Activated gamma-delta T cell treated with Interleukin-2 at 50 U/mL for 16 hours (primary cell): ENCODE measurements at regions not wholly inside any gene's neighbourhood (a gene's known extent, or its start where the extent isn't known, plus 50 kb on each side); places are given as distances from the start of the nearest gene placed in this dataset.
"Not testable (repeated sequence)": the region's sequence is repeated elsewhere in the genome, so short reads cannot be mapped to it uniquely, and the experiment has no call there.

Experiments
- DNase-seq: peaks from one replicate; pipeline ENCODE4 v3.0.0-alpha.2; 2020

- no peak for DNase-seq
These were observed 330.3 kb downstream of the TSHZ3 start for GRCh38 chr19:31018936-31019335.

GRCh38 chr19:31015778-31016177 lies 333.5 kb downstream of the TSHZ3 start:
- DNase-seq: no peak

DNA sequence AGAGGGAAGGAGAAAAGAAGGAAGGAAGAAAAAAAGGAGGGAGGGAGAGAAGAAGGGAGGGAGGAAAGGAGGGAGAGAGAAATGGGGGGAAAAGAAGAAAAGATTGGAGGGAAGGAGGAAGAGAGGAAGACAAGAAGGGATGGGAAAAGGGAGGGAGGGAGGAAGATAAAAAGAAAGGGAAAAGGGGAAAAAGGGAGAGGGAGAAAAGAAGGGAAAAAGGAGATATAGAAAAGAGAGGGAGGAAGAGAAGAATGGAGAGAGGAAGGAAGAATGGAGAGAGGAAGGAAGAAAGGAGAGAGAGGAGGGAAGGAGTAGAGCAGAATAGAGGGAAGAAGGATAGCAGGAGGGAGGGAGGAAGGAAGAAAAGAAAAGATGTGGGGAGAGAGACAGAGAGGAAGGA lies 334.6 kb downstream of the TSHZ3 start:
- DNase-seq: no peak

DNA sequence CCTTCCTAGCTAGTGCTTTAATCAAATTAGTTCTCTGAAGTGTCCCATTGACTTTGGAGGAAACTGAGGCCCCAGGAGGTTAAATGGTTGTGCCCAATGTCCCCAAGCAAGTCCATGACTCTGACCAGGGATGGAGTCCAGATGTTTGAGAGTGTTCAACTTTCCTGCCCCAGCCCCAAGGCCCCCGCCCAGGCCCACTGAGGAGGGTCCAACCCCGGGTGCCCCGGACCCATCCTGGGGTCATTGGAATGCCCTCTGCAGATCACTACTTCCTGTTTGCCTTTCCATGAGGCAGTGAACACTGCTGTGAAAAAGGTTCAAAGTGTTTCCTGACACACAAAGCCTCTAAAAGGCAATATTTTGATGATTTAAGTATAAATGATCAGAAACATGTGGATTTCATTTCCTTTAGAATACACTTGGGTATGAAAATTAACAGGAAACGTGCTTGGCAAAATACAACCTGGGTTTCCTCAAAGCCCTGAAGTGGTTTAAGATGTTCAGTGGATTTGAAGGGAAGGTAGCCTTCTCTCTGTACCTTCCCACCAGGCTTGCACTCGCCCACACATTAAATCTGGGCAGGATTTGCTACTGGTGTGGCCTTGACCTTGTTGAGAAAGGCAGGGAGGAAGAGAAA lies 335.7 kb downstream of the TSHZ3 start:
- DNase-seq: no peak

GRCh38 chr19:31002518-31003244 lies 346.6 kb downstream of the TSHZ3 start:
- no peak for DNase-seq

DNA sequence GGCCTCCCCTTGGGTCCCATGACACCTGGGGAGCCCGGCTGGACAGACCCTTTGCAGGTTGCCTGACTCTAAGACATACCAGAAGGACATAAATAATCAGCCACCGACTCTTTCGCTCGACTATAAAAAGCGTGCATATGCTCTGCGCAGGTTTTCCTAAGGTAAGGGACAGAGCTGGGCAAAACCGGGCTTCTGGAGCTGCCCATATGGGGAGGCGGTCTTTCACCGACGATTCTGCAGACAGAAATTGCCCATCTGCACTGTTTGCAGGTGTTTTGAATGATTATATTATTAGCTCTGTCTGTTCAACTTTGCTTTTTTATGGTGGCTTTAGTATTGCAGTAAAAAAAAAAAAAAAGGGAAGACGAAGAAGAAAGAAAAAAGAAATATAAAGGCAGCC lies 347.2 kb downstream of the TSHZ3 start:
- DNase-seq: no peak

DNA sequence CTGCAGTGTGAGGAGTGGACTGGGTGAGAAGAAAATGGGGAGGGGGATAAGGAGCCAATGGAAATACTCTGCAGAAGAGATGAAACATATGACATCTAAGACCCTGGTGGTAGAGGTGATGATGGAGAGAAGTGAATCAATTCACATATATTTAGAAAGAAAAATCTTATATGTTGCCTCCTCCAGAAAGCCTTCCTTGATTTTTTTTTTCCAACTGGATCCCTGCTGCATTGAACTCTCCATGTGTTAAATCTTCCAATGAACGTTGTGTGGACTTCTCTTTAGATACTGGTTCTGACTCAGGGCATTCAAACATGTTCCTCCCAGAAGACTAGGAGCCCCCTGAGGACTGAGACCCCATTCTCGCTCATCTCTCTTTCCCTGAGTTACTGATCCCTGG lies 348.3 kb downstream of the TSHZ3 start:
- no peak for DNase-seq

- DNase-seq: no peak
These were observed 349.5 kb downstream of the TSHZ3 start for GRCh38 chr19:30999726-31000125.

DNA sequence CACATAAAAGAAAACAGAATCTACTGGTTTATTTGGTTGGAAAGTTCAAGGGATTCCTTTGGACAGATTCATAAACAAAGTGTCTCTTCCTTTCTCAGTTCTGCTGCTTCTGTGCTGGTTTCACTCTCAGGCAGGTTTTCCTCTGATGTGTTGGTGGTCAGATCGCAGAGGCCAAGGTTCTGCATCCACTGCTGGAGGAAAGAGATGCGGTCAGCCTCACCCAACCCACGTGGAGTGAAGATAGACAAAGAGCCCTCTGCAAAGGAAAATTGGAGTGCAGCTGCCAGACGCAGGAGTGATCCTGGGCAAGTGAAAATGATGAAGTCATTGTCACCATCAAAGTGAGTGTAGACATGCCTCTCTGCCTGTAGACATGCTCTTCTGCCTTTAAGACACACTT lies 352.0 kb downstream of the TSHZ3 start:
- no peak for DNase-seq

DNA sequence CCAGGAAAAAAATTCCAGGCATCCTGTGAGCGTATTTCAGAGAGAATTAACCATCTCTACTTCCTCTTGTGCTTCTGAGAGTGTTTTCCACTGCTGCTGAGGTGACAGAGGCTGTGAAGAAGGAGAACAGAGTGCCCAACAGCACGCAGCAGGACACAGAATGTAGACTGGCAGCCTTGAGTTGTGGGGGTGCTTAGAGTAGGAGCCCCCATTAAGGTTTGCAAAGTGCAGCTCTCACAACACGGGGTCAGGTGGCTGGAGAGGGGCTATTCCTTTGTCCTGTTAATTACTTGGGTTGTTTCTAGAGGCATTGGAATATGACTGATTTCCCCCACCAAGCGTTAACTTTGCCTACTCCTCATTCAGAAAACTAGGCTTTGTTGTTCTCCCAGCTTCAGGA lies 370.6 kb downstream of the TSHZ3 start:
- no peak for DNase-seq

- DNase-seq: no peak
These were observed 379.6 kb downstream of the TSHZ3 start for GRCh38 chr19:30969591-30969990.

DNA sequence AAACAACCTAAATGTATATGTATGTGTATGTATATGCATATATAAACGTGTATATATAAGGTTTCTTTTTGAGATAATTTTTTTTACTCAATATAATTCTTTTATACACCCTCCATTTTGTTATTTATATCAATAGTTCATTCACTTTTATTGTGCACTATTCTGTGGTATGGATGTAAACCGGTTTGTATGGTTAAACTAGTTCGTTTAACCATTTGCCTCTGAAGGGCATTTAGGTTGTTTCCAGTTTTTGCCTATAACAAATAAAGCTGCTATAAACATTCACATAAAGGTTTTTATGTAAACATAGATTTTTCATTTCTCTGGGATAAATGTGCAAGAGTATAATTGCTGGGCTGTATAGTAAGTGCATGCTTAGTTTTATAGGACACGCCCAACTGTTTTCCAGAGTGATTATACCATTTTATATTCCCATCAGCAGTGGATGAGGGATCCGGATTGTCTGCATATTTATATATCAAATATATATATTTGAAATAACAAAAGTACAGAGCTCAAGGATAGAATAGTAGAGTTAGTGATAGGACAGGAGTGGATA lies 380.3 kb downstream of the TSHZ3 start:
- DNase-seq: no peak

DNA sequence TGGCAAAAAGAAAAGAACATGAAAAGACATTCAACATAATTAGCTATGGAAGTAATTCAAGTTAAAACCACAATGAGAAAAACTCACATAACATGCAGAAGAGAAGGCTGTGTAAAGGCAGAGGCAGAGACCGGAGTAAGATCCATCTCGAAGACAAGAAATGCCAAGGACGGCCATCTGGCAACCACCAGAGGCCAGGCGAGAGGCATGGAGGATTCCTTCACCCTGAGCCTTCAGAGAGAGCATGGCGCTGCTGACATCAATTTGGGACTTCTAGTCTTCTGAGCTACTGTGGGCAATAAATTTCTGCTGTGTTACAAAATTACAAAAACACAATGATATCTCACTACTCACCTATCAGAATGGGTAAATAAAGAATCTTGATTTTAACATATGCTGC lies 381.0 kb downstream of the TSHZ3 start:
- no peak for DNase-seq

- DNase-seq: no peak
These were observed 382.8 kb downstream of the TSHZ3 start for GRCh38 chr19:30966486-30966885.

DNA sequence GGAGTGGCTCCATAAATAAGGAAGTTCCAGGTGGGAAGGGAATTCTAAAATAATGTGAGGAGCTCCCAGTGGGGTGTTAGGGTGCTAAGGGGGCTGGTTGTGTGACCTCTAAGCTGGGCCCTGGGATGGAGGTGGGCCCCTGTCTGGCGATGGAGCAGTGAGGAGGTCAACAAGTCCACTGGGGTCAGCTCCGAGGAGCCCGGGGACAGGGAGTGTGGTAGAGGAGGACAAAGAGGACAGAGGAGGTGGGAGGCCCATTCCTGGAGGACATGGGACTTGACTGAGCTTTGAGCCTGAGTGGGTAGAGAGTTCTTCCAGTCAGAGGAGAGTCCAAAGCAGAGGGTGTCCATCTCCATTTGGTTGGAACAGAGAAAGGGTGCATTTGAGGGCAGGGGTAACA lies 390.2 kb downstream of the TSHZ3 start:
- DNase-seq: no peak

DNA sequence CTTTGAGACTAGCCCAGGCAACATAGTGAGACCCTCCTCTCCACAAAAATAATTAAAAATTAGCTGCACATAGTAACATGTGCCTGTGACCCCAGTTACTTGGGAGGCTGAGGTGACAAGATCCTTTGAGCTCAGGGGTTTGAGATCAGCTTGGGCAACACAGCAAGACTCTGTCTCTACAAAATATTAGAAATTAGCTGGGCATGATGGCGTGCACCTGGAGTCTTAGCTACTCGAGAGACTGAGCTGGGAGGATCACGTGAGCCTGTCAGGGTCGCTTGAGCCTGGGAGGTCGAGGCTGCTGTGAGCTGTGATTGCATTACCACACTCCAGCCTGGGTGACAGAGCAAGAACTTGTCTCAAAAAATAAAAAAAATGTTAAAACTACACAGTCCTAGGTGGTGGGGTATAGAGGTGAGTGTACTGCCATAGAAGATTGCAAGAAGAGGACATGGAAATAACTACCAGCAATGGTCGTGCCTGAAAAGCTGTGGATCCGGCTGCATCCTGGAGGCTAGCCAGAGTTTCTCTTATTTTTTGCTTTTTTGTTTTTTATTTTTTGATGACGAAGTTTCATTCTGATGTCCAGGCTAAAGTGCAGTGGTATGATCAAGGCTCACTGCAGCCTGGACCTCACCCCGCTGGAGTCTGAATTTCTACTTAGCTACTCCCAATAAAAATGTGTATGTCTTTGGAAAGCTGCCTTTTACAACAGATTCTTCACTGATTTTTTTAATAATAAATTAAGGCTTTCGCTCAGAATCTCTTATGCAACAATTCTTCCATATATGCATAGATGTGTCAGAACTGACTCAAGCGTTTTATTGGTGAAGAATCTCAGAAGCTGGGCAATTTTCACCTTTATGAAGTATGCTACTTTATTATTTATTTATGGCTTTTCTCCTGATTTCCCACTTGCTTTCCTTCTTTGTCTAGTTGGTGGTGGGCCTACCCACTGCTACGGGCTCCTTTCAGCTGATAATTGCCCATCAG lies 393.8 kb downstream of the TSHZ3 start:
- no peak for DNase-seq

DNA sequence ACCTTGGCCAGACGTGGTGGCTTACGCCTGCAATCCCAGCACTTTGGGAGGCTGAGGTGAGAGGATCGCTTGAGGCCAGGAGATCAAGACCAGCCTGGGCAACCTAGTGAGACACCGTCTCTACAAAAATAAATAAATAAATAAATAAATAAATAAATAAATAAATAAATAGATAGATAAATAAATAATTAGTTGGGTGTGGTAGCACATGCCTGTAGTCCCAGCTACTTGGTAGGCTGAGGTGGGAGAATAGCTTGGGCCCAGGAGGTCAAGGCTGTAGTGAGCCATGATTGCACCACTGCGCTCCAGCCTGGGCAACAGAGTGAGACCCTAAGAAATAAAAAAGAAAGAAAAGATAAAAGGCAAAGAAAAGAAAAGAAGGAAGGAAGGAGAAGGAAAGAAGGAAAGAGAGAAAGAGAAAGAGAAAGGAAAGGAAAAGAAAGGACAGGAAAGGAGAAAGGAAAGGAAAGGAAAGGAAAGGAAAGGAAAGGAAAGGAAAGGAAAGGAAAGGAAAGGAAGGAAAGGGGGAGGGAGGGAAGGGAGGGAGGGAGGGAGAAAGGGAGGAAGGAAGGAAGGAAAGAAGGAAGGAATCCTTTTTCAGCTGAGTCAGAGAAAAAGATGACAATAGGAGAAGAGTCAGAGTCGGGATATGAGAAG lies 404.8 kb downstream of the TSHZ3 start:
- not testable (repeated sequence) for DNase-seq

DNA sequence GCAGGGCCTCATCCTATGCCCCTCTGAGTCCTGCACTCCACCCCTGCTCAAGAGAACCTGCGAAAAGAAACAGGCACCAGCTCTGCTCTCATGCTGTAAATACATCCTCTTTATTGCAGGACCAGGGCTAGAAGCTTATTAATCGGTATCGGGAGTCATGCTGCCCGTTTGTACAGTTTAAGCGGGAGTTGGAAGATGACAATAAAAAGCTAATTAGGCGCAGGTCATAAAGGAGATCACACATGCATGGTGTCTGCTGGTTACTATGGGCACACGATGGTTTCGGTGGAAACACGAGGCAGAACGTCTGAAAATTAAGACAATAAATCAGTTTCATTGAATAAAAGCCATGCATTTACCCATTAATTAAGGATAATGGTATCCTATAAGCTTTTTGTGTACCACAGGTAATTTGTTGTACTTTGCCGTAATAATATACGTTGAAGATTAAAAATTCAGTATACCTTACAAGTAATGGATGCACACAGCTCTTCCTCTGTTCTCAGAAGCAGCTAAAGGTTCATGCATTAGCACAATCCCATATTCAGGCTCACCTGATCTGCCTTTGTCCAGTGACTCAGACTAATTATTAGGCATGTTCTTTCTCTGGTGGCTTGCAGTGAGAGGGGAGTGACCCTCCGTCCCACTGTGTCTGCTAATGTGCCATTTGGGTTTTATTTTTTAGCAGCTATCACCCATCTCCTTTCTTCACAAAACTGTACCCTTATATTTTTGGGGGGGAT lies 406.0 kb downstream of the TSHZ3 start:
- no peak for DNase-seq

DNA sequence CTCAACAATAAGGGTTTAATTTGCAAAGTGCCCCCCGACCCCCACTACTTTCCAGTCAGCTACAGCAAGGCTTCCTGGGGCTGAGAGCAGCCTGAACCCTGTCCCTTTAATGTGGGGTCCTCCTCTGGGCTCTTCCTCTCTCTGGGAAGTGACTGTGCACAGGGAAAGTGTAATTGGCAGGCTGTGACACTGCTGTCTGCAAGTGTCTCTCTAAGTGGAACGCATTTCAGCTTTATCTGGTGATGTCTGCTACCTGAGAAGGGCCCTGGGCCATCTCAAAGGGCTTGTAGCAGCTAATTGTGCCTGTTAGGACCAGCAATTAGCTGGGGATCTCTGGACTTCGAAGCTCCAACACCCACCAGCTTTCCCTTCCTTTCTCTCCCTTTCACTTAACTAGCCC lies 406.6 kb downstream of the TSHZ3 start:
- no peak for DNase-seq

- DNase-seq: no peak
These were observed 407.6 kb downstream of the TSHZ3 start for GRCh38 chr19:30941591-30941990.

- DNase-seq: no peak
These were observed 413.0 kb downstream of the TSHZ3 start for GRCh38 chr19:30936276-30936675.

GRCh38 chr19:30935146-30935545 lies 414.1 kb downstream of the TSHZ3 start:
- no peak for DNase-seq
